CD14-positive monocyte (primary cell): ENCODE measurements at regions not wholly inside any gene's neighbourhood (a gene's known extent, or its start where the extent isn't known, plus 50 kb on each side); places are given as distances from the start of the nearest gene placed in this dataset.

ENCODE experiments used
- DNase-seq, 3 donors: peaks; one replicate each; pipeline ENCODE4 v3.0.0-alpha.2; 2011 to 2022
- H2AFZ ChIP-seq: 2 replicates; pipeline ENCODE4 v1.6.0; 2012; ENCODE audit warnings: mild to moderate bottlenecking, low read depth, low read length, inconsistent platforms; ENCODE audit not compliant: insufficient read depth, poor library complexity, severe bottlenecking
- H3K27ac ChIP-seq, 2 donors: 1 replicate in 1 of 2; 2 replicates in 1 of 2; pipeline ENCODE4 v1.5.1; 2012 to 2013; ENCODE audit warnings: low read length in 2 of 2, control low read depth in 1 of 2, inconsistent platforms in 1 of 2, low read depth in 1 of 2, mild to moderate bottlenecking in 1 of 2
- H3K27me3 ChIP-seq, 2 donors: one replicate each; pipeline versions ENCODE4 v1.6.0 to v1.6.1; 2011 to 2013; ENCODE audit warnings: low read length in 2 of 2; ENCODE audit not compliant: control insufficient read depth in 2 of 2, insufficient read depth in 2 of 2
- H3K36me3 ChIP-seq, 2 donors: replicated peaks in 1 of 2; 1 replicate in 1 of 2; 2 replicates in 1 of 2; pipeline versions ENCODE4 v1.5.1 to v1.6.1; 2012 to 2013; ENCODE audit warnings: low read length in 2 of 2, control low read depth in 1 of 2, inconsistent platforms in 1 of 2, mild to moderate bottlenecking in 1 of 2; ENCODE audit not compliant: insufficient read depth in 2 of 2, control insufficient read depth in 1 of 2
- H3K4me1 ChIP-seq, 2 donors: 1 replicate in 1 of 2; 2 replicates in 1 of 2; pipeline versions ENCODE4 v1.5.1 to v1.6.1; 2012 to 2013; ENCODE audit warnings: low read length in 2 of 2, control low read depth in 1 of 2, inconsistent platforms in 1 of 2, mild to moderate bottlenecking in 1 of 2, moderate library complexity in 1 of 2; ENCODE audit not compliant: insufficient read depth in 2 of 2, control insufficient read depth in 1 of 2
- H3K4me2 ChIP-seq: replicated peaks from 2 replicates; pipeline ENCODE3; 2012; ENCODE audit warnings: low read length, moderate library complexity, mild to moderate bottlenecking; ENCODE audit not compliant: poor library complexity, severe bottlenecking; ENCODE audit errors: extremely low read depth
- H3K4me3 ChIP-seq, 3 experiments: fragments of 200-600 bp in 1 of 3; sonication (generic) in 1 of 3; replicated peaks in 1 of 3; 1 replicate in 2 of 3; 2 replicates in 1 of 3; pipeline ENCODE4 v1.5.1; 2011 to 2013; ENCODE audit warnings: low read length in 3 of 3, mild to moderate bottlenecking in 3 of 3, control low read depth in 2 of 3, low read depth in 2 of 3, inconsistent platforms in 1 of 3, moderate library complexity in 1 of 3
- H3K79me2 ChIP-seq: 2 replicates; pipeline ENCODE4 v1.6.0; 2012; ENCODE audit warnings: mild to moderate bottlenecking, control low read depth, inconsistent platforms, low read length, moderate library complexity; ENCODE audit not compliant: insufficient read depth
- H3K9ac ChIP-seq: 2 replicates; pipeline ENCODE4 v1.6.0; 2017; ENCODE audit warnings: low read length, mild to moderate bottlenecking; ENCODE audit not compliant: insufficient read depth, poor library complexity, severe bottlenecking
- H3K9me3 ChIP-seq, 2 donors: replicated peaks in 1 of 2; 1 replicate in 1 of 2; 2 replicates in 1 of 2; pipeline versions ENCODE4 v1.5.1 to v1.6.1; 2012 to 2013; ENCODE audit warnings: low read length in 2 of 2, control low read depth in 1 of 2; ENCODE audit not compliant: control insufficient read depth in 1 of 2, insufficient read depth in 1 of 2
- H4K20me1 ChIP-seq: 2 replicates; pipeline ENCODE4 v1.6.0; 2012; ENCODE audit warnings: mild to moderate bottlenecking, low read length, control low read depth, moderate library complexity; ENCODE audit not compliant: insufficient read depth
- H3K27ac Mint-ChIP-seq, 7 donors: one replicate each; pipeline ENCODE4 v1.8.0; 2020; ENCODE audit warnings: mild to moderate bottlenecking in 7 of 7, mixed read lengths in 7 of 7, moderate library complexity in 6 of 7, inconsistent platforms in 2 of 7
- H3K27me3 Mint-ChIP-seq, 3 donors: one replicate each; pipeline ENCODE4 v1.8.0; 2021 to 2022; ENCODE audit warnings: low read depth in 3 of 3, mild to moderate bottlenecking in 3 of 3, mixed read lengths in 3 of 3, moderate library complexity in 3 of 3, inconsistent platforms in 1 of 3
- H3K36me3 Mint-ChIP-seq, 2 donors: one replicate each; pipeline ENCODE4 v1.8.0; 2020; ENCODE audit warnings: mixed read lengths in 2 of 2, inconsistent platforms in 1 of 2, mild to moderate bottlenecking in 1 of 2
- H3K4me1 Mint-ChIP-seq: one replicate; pipeline ENCODE4 v1.8.0; 2020; ENCODE audit warnings: mild to moderate bottlenecking, mixed read lengths
- H3K4me3 Mint-ChIP-seq, 2 donors: one replicate each; pipeline ENCODE4 v1.8.0; 2020; ENCODE audit warnings: mild to moderate bottlenecking in 2 of 2, mixed read lengths in 2 of 2, moderate library complexity in 1 of 2
- H3K9me3 Mint-ChIP-seq, 7 donors: one replicate each; pipeline ENCODE4 v1.8.0; 2020 to 2022; ENCODE audit warnings: mixed read lengths in 7 of 7, mild to moderate bottlenecking in 6 of 7, moderate library complexity in 6 of 7, inconsistent platforms in 2 of 7
- CTCF ChIP-seq: fragments of 200-600 bp; IDR thresholded peaks from one replicate; pipeline ENCODE4 v1.8.0; 2022; ENCODE audit warnings: antibody characterized with exemption, mild to moderate bottlenecking
- WGBS: methylation state at CpG from one replicate; pipeline ENCODE4 v1.1.5; 2013; ENCODE audit warnings: missing lambda C conversion rate; ENCODE audit not compliant: insufficient coverage; 5-methylcytosine and 5-hydroxymethylcytosine counted together
- intact Hi-C, 2 donors: fragments of 100-400 bp; cut with micrococcal nuclease; formaldehyde crosslinking; loops; one replicate each; pipeline versions ENCODE4 v1.15.0 to v1.15.1; 2023

- no peak for TF ChIP-seq CTCF
- Mint-ChIP-seq H3K9me3 (peaks cover under 1 to 12% (median 6%) of the 10 kb centered on the region in 7 donors), H3K4me1 (no peaks in the 10 kb centered on the region), H3K27me3 (no peaks in the 10 kb centered on the region), H3K36me3 (no peaks in the 10 kb centered on the region), H3K27ac (no peak overlapping the region), H3K4me3 (no peak overlapping the region)
- WGBS: 88% methylated on average over 1 of the region's 1 CpG
- H3K4me1 ChIP-seq: no peaks in the 10 kb centered on the region
- no peaks in the 10 kb centered on the region for H3K79me2 ChIP-seq
- H3K36me3 ChIP-seq: no peaks in the 10 kb centered on the region
- DNase-seq: no peak
- no peak overlapping the region for H3K9ac ChIP-seq
- no peak overlapping the region for H2AFZ ChIP-seq
- no peak overlapping the region for H3K4me2 ChIP-seq
- H3K27me3 ChIP-seq: no peaks in the 10 kb centered on the region
- H3K9me3 ChIP-seq: peaks cover 5 to 6% of the 10 kb centered on the region in 2 donors
- H4K20me1 ChIP-seq: no peaks in the 10 kb centered on the region
- no peak overlapping the region for H3K27ac ChIP-seq
- intact Hi-C loops: no loop called here
- no peak overlapping the region for H3K4me3 ChIP-seq
Measured at GRCh38 chr12:23096321-23096720, 471.4 kb downstream of the ETNK1 start.

- H3K4me3 ChIP-seq: no peak overlapping the region
- H3K79me2 ChIP-seq: no peaks in the 10 kb centered on the region
- H3K9ac ChIP-seq: no peak overlapping the region
- H3K4me2 ChIP-seq: no peak overlapping the region
- DNase-seq: no peak
- Mint-ChIP-seq H3K27me3 (no peaks in the 10 kb centered on the region), H3K9me3 (peaks cover 0 to 7% (median 4%) of the 10 kb centered on the region in 7 donors), H3K27ac (no peak overlapping the region), H3K36me3 (no peaks in the 10 kb centered on the region), H3K4me3 (no peak overlapping the region), H3K4me1 (no peaks in the 10 kb centered on the region)
- H2AFZ ChIP-seq: no peak overlapping the region
- no peaks in the 10 kb centered on the region for H3K27me3 ChIP-seq
- 82% methylated on average over 4 of the region's 5 CpGs for WGBS
- no peak for TF ChIP-seq CTCF
- H3K9me3 ChIP-seq: peaks cover 5 to 6% of the 10 kb centered on the region in 2 donors
- H4K20me1 ChIP-seq: no peaks in the 10 kb centered on the region
- no peaks in the 10 kb centered on the region for H3K4me1 ChIP-seq
- intact Hi-C loops: no loop called here
- no peak overlapping the region for H3K27ac ChIP-seq
- no peaks in the 10 kb centered on the region for H3K36me3 ChIP-seq
Measured at GRCh38 chr12:23098110-23098509, 473.1 kb downstream of the ETNK1 start.
